K562 (cell line): ENCODE measurements at regions not wholly inside any gene's neighbourhood (a gene's known extent, or its start where the extent isn't known, plus 50 kb on each side); places are given as distances from the start of the nearest gene placed in this dataset.
"Not testable (repeated sequence)": the region's sequence is repeated elsewhere in the genome, so short reads cannot be mapped to it uniquely, and the experiment has no call there.

Source experiments
- ATAC-seq: fragments of 200-7000 bp; cut with Tn5 transposase; 3 replicates; pipeline ENCODE4 v1.9.1; 2020; ENCODE audit warnings: moderate library complexity
- BruUV-seq: library from RNA; stranded (reverse); fragments of 400-500 nt; replicated peaks from 2 replicates; lab custom pipeline; 2021; lab: Mats Ljungman, UMichigan
- CTCF ChIA-PET: fragments of 300-600 bp; formaldehyde crosslinking; extraction: SDS; loops from one replicate; lab custom pipeline; 2021; ENCODE audit warnings: low intra/inter-chr PET ratio; lab: Yijun Ruan, JAX
- POLR2A ChIA-PET: fragments of 300-600, 350-650 bp; sonication (Branson Sonifier 250); formaldehyde crosslinking; extraction: SDS; loops from one replicate; lab custom pipeline; 2021; ENCODE audit warnings: antibody characterized with exemption, inconsistent platforms; lab: Yijun Ruan, JAX
- DNase-seq, 4 experiments: peaks; one replicate each; pipeline versions ENCODE4 v3.0.0 to v3.0.0-alpha.2; 2011 to 2018; ENCODE audit warnings: low spot score in 3 of 4, mixed read lengths in 3 of 4; ENCODE audit errors: extremely low read depth in 1 of 4
- FAIRE-seq: peaks from 2 replicates; lab custom pipeline; 2011; peaks lifted over from hg19 to GRCh38; lab: Jason Lieb, UNC
- H2AFZ ChIP-seq: 2 replicates; pipeline ENCODE4 v1.6.0; 2011; ENCODE audit warnings: low read depth, low read length, control low read depth, inconsistent platforms
- H3K27ac ChIP-seq: fragments of 200-600 bp; 3 replicates; pipeline ENCODE4 v1.8.0; 2011; ENCODE audit warnings: low read depth, mild to moderate bottlenecking, control low read depth, inconsistent platforms, low read length, moderate library complexity, mixed read lengths; ENCODE audit errors: extremely low read depth
- H3K27me3 ChIP-seq, 2 experiments: fragments of 300-600 bp in 1 of 2; 2 replicates in 1 of 2; 3 replicates in 1 of 2; pipeline versions ENCODE4 v1.6.0 to v1.8.0; 2011; ENCODE audit warnings: inconsistent platforms in 2 of 2, low read length in 2 of 2, mild to moderate bottlenecking in 1 of 2, mixed read lengths in 1 of 2, moderate library complexity in 1 of 2; ENCODE audit not compliant: control insufficient read depth in 2 of 2, insufficient read depth in 2 of 2
- H3K36me3 ChIP-seq: fragments of 300-600 bp; 3 replicates; pipeline ENCODE4 v1.8.0; 2011; ENCODE audit warnings: mild to moderate bottlenecking, low read length, inconsistent platforms; ENCODE audit not compliant: control insufficient read depth, insufficient read depth
- H3K4me1 ChIP-seq, 2 experiments: fragments of 200-600 bp in 1 of 2; replicated peaks in 1 of 2; 2 replicates in 1 of 2; 3 replicates in 1 of 2; pipeline versions ENCODE4 v1.5.1 to v1.8.0; 2011; ENCODE audit warnings: inconsistent platforms in 2 of 2, low read length in 2 of 2, mild to moderate bottlenecking in 1 of 2, mixed read lengths in 1 of 2, moderate library complexity in 1 of 2; ENCODE audit not compliant: control insufficient read depth in 2 of 2, insufficient read depth in 2 of 2
- H3K4me2 ChIP-seq: 2 replicates; pipeline ENCODE4 v1.6.1; 2011; ENCODE audit warnings: low read length, control low read depth, inconsistent platforms, mixed read lengths; ENCODE audit not compliant: insufficient read depth
- H3K4me3 ChIP-seq: fragments of 200-600 bp; sonication (generic), shearing (Covaris generic); 2 replicates; pipeline ENCODE4 v1.5.1; 2016; ENCODE audit warnings: control low read depth, inconsistent platforms
- H3K79me2 ChIP-seq: fragments of 200-600 bp; 3 replicates; pipeline ENCODE4 v1.8.0; 2011; ENCODE audit warnings: low read length, inconsistent platforms; ENCODE audit not compliant: control insufficient read depth, insufficient read depth
- H3K9ac ChIP-seq, 2 experiments: 2 replicates each; pipeline versions ENCODE4 v1.6.0 to v1.6.1; 2011; ENCODE audit warnings: low read depth in 2 of 2, low read length in 2 of 2, control low read depth in 1 of 2, inconsistent platforms in 1 of 2, mild to moderate bottlenecking in 1 of 2, mixed read lengths in 1 of 2; ENCODE audit not compliant: insufficient read depth in 1 of 2
- H3K9me1 ChIP-seq: one replicate; pipeline ENCODE4 v1.6.0; 2011; ENCODE audit warnings: inconsistent platforms, mild to moderate bottlenecking, low read length, moderate library complexity; ENCODE audit not compliant: control insufficient read depth, insufficient read depth
- H3K9me3 ChIP-seq: replicated peaks from 2 replicates; pipeline ENCODE4 v1.5.1; 2011; ENCODE audit warnings: low read depth, low read length, inconsistent platforms; ENCODE audit not compliant: control insufficient read depth, insufficient read depth
- H4K20me1 ChIP-seq: replicated peaks from 2 replicates; pipeline ENCODE4 v1.6.1; 2011; ENCODE audit warnings: low read length, inconsistent platforms, mixed read lengths; ENCODE audit not compliant: control insufficient read depth, insufficient read depth
- WGBS: fragments of 100-300 bp; shearing (Covaris generic); methylation state at CpG from one replicate; pipeline ENCODE4 v1.1.6; 2016; ENCODE audit warnings: low coverage, mixed read lengths; ENCODE audit not compliant: insufficient coverage; ENCODE audit errors: missing lambda C conversion rate; 5-methylcytosine and 5-hydroxymethylcytosine counted together
- in situ Hi-C: fragments of 300-500 bp; cut with MboI; formaldehyde crosslinking; loops from 4 replicates; pipeline ENCODE4 v1.15.0; 2018; ENCODE audit warnings: inconsistent platforms, mixed read lengths
- intact Hi-C: fragments of 100-400 bp; cut with micrococcal nuclease; formaldehyde crosslinking; loops from 2 replicates; pipeline ENCODE4 v1.14.2; 2022

DNA sequence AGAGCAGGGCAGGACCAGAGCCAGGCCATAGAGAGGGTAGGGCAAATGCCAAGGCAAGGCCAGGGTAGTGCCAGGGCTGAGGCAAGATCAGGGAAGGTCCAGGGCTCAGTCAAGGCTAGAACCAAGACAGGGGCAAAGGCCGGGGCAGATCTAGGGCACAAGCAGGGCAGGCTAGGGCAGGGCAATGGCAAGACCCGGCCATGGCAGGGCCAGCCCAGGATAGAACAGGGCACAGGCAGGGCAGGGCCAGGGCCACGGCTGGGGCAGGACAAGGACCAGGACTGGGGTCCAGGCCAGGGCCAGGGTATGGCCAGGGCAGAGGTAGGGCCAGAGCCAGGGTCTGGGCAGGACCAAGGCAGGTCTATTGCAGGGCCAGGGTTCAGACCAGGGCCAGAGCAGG is 2873.2 kb downstream of the RPIA start:
- ATAC-seq, DNase-seq, H3K4me2 ChIP-seq, BruUV-seq, in situ Hi-C loops, H3K27ac ChIP-seq, POLR2A ChIA-PET, H3K79me2 ChIP-seq, H3K36me3 ChIP-seq, CTCF ChIA-PET, intact Hi-C loops, H3K9me3 ChIP-seq, H3K4me3 ChIP-seq, H3K9ac ChIP-seq, H3K4me1 ChIP-seq, H3K9me1 ChIP-seq, H3K27me3 ChIP-seq, H4K20me1 ChIP-seq, FAIRE-seq, H2AFZ ChIP-seq: not testable (repeated sequence)
- 3% methylated on average over 3 of the region's 3 CpGs for WGBS

DNA sequence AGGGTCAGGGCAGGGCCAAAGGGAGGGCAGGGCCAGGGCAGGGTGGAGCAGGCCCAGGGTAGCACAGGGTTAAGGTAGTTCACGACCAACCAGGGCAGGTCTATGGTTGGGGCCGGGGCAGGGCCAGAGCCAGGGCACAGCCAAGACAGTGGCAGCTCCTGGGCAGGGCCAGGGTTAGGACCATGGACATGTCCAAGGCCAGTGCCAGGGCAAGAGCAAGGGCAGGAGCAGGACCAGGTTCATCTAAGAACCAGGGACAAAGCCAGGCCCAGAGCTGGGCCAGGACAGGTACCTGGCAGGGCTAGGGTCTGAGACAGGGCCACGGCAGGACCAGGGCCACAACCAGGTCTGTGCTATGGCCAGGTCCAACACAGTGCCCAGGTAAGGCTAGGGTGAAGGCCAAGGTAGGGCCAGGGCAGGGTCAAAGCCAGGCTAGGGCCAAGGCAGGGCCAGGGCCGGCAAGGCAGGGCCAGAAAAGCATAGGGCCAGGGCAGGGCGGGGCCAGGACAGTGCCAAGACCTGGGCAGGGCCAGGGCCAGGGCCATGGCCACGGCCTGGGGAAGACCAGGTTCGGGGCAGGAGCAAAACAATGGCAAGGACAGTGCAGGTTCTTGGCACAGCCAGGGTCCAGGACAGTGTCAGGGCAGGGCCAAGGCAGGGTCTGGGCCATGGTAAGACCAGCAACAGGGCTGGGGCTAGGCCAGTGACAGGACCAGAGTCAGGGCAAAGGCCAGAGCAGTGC is 2874.4 kb downstream of the RPIA start:
- H3K4me3 ChIP-seq, H3K4me1 ChIP-seq, BruUV-seq, H4K20me1 ChIP-seq, H3K36me3 ChIP-seq, H3K4me2 ChIP-seq, H3K27me3 ChIP-seq, H3K9ac ChIP-seq, H2AFZ ChIP-seq, ATAC-seq, POLR2A ChIA-PET, H3K9me1 ChIP-seq, FAIRE-seq, H3K79me2 ChIP-seq, H3K27ac ChIP-seq, intact Hi-C loops, CTCF ChIA-PET, H3K9me3 ChIP-seq, DNase-seq, in situ Hi-C loops: not testable (repeated sequence)
- 0% methylated on average over 3 of the region's 7 CpGs for WGBS

DNA sequence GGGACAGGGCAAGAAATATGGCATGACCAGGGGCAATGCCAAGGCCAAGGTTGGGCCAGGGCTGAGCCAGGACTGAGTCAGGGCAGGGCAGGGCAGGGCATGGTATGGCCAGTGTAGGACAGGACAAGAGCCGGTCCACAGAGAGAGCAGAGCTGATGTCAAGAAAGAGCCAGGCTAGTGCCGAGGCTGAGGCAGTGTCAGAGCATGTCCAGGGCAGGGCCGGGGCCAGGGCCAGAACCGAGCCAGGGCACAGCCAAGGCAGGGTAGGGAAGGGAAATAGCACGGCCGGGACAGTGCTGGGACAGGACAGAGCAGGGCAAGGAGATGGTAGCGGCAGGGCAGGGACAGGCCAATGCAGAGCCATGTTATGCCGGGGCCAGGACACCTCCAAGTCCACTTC is 2875.1 kb downstream of the RPIA start:
- ATAC-seq, H3K4me3 ChIP-seq, H4K20me1 ChIP-seq, intact Hi-C loops, H3K4me2 ChIP-seq, H3K36me3 ChIP-seq, BruUV-seq, H3K9ac ChIP-seq, H3K9me1 ChIP-seq, H3K27me3 ChIP-seq, H2AFZ ChIP-seq, CTCF ChIA-PET, FAIRE-seq, DNase-seq, H3K79me2 ChIP-seq, H3K4me1 ChIP-seq, in situ Hi-C loops, H3K9me3 ChIP-seq, POLR2A ChIA-PET, H3K27ac ChIP-seq: not testable (repeated sequence)
- whole genome bisulfite sequencing, result 0% methylated on average over 4 of the region's 8 CpGs
